Umbilical cord (tissue), 1 donor: ENCODE measurements at regions not wholly inside any gene's neighbourhood (a gene's known extent, or its start where the extent isn't known, plus 50 kb on each side); places are given as distances from the start of the nearest gene placed in this dataset.
A peak's percentile ranks its signal among the peaks of the same experiment; 100 is the strongest.

Experiments
- DNase-seq: peaks from one replicate; pipeline ENCODE4 v3.0.0-alpha.2; 2015; ENCODE audit warnings: low spot score

- peak; percentile 89 for DNase-seq
These were observed 702.1 kb downstream of the TNS3 start for GRCh38 chr7:46879783-46880182.

DNA sequence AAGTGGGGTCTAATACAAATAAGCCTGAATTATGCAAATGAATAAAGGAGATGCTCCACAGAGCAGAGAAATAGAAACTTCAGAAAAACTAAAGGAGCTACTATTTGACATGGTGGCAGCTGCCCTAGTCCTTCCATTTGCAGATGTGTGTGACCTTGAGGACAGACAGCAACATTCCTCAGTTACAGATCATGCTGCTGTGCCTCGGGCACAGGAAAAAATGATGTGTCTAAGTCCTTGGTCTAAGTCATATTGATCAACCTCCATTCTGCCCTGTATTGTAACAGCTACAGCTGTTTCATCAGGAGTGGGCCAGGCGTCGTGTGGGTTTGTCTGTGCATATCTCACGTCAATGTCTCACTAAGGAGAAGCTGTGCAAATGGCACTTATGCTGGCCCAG is 710.4 kb downstream of the TNS3 start:
- DNase-seq = no peak

- peak; percentile 80 for DNase-seq
These were observed 717.2 kb downstream of the TNS3 start for GRCh38 chr7:46864716-46865115.

- DNase-seq = no peak
These were observed 721.9 kb downstream of the TNS3 start for GRCh38 chr7:46859963-46860475.

GRCh38 chr7:46855851-46856250 is 726.1 kb downstream of the TNS3 start:
- no peak for DNase-seq

DNA sequence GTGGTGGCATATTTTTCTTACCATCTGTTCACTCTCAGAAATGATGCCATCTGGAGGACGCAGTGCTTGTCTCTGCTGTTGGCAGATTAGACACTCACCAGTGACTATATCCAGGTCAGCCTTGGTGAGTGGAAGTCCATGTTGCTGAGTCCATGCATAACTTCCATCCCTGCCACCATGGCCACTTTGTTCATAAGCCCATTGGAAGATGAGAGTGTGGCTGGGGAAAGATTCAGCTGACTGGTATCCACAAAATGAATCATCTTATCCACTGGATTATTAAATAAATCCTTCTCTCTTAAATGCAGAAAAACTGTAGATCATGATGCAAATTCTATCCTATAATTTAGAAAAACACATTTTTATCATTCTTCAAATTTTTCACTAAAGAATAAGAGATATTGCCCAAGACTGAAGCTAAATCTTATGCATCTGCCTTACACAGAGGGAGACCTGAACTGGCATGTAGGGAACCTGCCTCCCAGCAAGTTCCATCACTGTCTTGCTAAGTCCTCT is 726.9 kb downstream of the TNS3 start:
- peak; percentile 83 for DNase-seq

DNA sequence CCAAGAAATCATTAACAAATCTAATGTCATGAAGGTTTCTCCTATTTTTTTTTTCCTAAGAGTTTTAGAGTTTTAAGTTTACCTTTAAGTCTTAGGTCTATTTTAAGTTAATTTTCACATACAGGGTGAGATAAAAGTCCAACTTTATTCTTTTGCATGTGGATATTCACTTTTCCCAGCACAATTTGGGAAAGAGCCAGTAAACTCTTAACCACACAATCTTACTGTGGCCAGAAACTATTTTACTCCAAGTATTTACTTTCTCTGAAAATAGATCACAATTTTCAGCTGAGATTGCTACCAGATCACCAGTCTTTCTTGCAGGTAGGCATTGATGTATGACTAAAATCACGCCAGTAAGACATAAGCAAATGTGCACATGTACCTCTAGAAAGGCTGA is 728.5 kb downstream of the TNS3 start:
- peak; percentile 45 for DNase-seq

- no peak for DNase-seq
These were observed 729.1 kb downstream of the TNS3 start for GRCh38 chr7:46852795-46853194.

DNA sequence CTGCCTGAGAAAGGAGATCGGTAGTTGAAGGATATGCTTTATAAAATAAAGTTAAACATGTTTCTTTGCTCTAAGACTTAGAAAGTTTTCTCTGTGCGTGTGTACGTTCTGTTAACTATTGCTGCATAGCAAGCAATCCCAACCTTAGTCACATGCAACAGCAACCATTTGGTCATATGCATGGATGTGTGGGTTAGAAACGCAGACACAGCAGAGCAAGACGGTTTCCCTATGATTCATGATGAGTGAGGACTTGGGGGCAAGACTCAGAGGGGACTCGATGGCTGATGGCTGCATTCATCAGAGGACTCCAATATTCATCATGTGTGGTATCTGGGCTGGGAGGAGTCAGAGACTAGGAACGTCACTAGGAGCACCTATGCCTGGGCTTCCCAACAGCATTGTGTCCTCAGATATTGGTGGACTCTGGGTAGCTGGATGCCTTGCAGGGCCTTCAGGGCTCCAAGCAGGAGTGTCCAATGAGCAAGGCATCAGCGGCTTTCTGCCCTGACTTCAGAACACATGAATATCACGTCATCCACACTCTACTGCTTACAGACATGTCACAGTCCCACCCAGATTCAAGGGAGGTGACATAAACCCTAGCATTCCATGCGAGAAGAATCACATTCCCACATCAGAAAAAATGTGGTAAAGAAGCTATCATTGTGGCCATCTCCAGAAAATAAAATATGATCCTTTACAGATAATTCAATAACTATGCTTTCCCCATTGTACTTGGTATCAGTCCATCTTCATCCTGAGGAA is 731.2 kb downstream of the TNS3 start:
- DNase-seq = no peak

GRCh38 chr7:46848944-46849343 is 733.0 kb downstream of the TNS3 start:
- no peak for DNase-seq

DNA sequence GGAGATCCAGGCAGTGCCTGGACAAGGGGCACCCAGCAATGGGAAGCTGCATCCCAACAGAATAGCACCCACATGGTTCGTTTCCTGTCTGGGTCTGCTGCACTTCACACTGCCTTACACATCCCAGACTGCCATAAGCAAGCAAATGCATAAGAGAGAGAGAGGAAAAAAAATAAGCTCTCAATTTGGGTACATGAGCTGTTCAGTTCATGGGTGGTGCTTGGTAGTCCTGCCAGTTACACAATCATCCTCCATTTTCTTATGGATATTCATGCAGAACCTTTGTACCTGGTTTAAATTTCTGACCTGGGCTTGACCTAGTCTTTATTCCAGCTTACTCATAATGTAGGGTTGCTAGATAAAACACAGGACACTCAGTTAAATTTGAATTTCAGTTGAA is 733.6 kb downstream of the TNS3 start:
- DNase-seq = no peak

- DNase-seq = no peak
These were observed 734.8 kb downstream of the TNS3 start for GRCh38 chr7:46847126-46847525.

DNA sequence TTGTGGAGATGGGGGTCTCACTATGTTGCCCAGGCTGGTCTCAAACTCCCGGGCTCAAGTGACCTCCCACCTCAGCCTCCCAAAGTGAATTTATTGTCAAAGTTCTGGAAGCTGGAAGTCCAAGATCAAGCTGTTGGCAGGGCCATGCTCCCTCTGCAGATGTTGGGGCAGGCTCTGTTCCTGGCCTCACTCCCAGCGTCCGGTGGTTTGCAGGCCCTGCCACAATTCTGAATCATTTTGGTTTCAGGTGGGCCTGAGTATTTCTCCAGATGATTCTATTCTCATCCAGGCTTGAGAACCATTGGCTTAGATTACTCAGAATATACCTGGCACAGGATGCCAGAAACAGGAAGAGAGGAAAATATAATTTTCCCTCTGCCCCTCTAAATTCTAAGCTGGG is 737.4 kb downstream of the TNS3 start:
- no peak for DNase-seq

DNA sequence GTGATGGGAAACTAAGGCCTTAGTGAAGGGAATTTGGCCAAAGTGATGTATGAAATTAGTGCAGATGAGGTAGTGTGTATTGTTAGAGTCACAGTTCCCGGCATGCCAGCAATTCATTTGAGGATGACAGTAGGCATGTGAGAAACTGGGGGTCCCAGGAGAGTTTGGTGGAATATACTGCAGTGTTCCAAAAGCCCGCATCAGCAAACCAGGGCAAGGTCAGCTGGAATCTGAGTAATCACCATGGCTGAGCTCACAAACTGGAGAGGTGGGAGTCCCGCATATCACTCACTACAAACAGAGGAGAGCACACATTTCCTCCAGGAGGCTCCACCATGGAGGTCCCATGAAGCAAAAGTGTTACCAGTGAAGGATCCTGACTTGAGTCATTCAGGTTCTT is 740.7 kb downstream of the TNS3 start:
- DNase-seq = no peak

DNA sequence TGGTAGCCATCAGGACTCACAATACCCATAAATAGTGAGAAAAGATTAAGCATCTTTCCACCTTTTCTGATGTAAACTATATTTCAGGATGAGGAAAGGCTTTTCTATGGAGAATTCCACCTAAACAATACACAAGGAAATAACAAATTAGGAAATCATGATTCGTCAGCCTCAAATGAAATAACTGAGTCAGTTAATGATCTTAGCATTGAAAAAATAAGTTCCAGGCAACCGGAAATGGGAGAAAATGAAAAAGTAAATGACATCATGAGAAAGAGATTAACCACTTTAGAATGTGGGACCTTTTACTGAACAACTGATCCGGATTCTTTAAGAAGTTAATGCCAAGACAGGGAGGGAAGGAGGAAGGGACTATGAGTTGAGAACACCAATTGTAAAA is 742.3 kb downstream of the TNS3 start:
- DNase-seq = no peak

GRCh38 chr7:46838463-46838862 is 743.4 kb downstream of the TNS3 start:
- no peak for DNase-seq

GRCh38 chr7:46835556-46835955 is 746.4 kb downstream of the TNS3 start:
- no peak for DNase-seq

GRCh38 chr7:46834921-46835320 is 747.0 kb downstream of the TNS3 start:
- no peak for DNase-seq

GRCh38 chr7:46833197-46833596 is 748.7 kb downstream of the TNS3 start:
- no peak for DNase-seq

DNA sequence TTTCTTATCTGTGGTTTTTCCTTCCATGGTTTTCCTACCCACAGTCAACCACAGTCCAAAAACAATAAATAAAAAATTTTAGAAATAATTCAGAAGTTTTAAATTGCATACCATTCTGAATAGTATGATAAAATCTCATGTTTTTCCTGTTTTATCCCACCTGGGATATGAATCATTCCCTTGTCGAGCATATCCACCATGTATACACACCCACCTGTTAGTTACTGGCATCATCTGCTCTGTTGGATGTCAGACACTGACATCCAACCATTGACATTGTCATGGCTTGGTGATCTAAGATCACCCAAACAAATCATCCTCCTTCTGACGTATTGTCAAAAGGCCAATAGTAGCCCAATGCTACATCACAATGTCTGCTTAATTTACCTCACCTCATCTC is 749.8 kb downstream of the TNS3 start:
- no peak for DNase-seq

- no peak for DNase-seq
These were observed 762.1 kb downstream of the TNS3 start for GRCh38 chr7:46819819-46820218.

- DNase-seq = peak; percentile 61
These were observed 767.2 kb downstream of the TNS3 start for GRCh38 chr7:46814516-46815250.
